ENCODE measurements at regions not wholly inside any gene's neighbourhood (a gene's known extent, or its start where the extent isn't known, plus 50 kb on each side); places are given as distances from the start of the nearest gene placed in this dataset.

DNA sequence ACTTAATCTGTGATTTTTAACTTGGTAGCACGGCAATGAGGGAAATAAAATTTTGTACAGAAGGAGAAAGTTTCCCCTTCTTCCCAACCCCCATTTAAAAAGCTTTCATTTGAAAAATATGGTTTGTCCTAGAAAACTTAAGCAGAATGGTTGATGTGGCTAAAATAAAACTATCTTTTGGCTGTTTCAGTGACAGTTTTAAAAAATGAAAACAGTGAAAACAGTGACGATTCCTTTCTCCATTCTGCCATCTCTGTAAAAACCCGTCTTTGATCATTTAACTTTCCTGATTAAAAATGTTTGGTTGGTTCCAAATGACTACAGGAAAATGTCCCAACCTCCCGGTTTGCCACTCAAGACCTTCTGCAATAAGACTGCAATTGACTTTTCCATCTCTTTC is 160.7 kb downstream of the EBLN2 start:
- no peak overlapping the region for H2BK15ac ChIP-seq (ENCODE audit: low read length)
- no peaks in the 10 kb centered on the region for H3K27me3 ChIP-seq (replicated peaks in 1 of 4; ENCODE audit: control insufficient read depth in 3 of 4, extremely low read depth in 1 of 4, insufficient read depth in 3 of 4, low read length in 3 of 4)
- H3K27ac ChIP-seq (ENCODE audit: low read depth, low read length), result no peak overlapping the region
- H3K23me2 ChIP-seq (ENCODE audit: low read depth, low read length), result no peaks in the 10 kb centered on the region; the same call in 1 of the 2 replicates
- H2BK20ac ChIP-seq (ENCODE audit: low read length), result no peak overlapping the region
- ChIA-PET CTCF (ENCODE audit: partially characterized antibody) (interaction anchor here (1.2 kb wide), 1 partner anchor 30 kb away, joined by 4 read pairs; no protein-coding TSS in a partner anchor), POLR2A (ENCODE audit: partially characterized antibody) (no interaction called here)
- H3K4ac ChIP-seq (replicated peaks; ENCODE audit: insufficient read length, low read depth, low read length), result no peak overlapping the region
- FAIRE-seq, result no peak
- H2AK5ac ChIP-seq (ENCODE audit: low read depth, low read length), result no peak overlapping the region
- no peak overlapping the region for H2BK5ac ChIP-seq (ENCODE audit: low read depth, low read length)
- H3K79me2 ChIP-seq (ENCODE audit: control insufficient read depth in 1 of 2, insufficient read depth in 2 of 2, low read length in 2 of 2), result no peaks in the 10 kb centered on the region
- no peak overlapping the region for H2BK120ac ChIP-seq (replicated peaks; ENCODE audit: low read depth, low read length)
- no peak overlapping the region for H3K4me2 ChIP-seq (ENCODE audit: insufficient read depth in 1 of 2, low read depth in 2 of 2, low read length in 2 of 2)
- H4K20me1 ChIP-seq (replicated peaks in 1 of 2; ENCODE audit: control insufficient read depth in 1 of 2, insufficient read depth in 2 of 2, low read length in 2 of 2), result no peaks in the 10 kb centered on the region
- H3K18ac ChIP-seq (ENCODE audit: extremely low read depth, low read length), result no peak overlapping the region
- H4K5ac ChIP-seq (ENCODE audit: insufficient read length, low read depth, low read length), result no peak overlapping the region
- H3K9ac ChIP-seq (replicated peaks in 1 of 4; ENCODE audit: extremely low read depth in 1 of 4, low read depth in 3 of 4, low read length in 3 of 4), result no peak overlapping the region
- no peak overlapping the region for H3K14ac ChIP-seq (ENCODE audit: insufficient read length)
- no peak overlapping the region for H2BK12ac ChIP-seq (ENCODE audit: low read depth, low read length)
- H3K36me3 ChIP-seq (ENCODE audit: control insufficient read depth in 2 of 4, insufficient read depth in 4 of 4, low read length in 3 of 4), result no peaks in the 10 kb centered on the region
- no peak overlapping the region for H4K91ac ChIP-seq (replicated peaks; ENCODE audit: insufficient read length, low read length)
- H3K9me3 ChIP-seq (ENCODE audit: insufficient read depth in 2 of 2, low read depth in 1 of 2, low read length in 1 of 2), result no peaks in the 10 kb centered on the region
- WGBS, 2 experiments (ENCODE audit: extremely low coverage in 1 of 2, insufficient coverage in 1 of 2, insufficient read length in 1 of 2, insufficient replicate concordance in 2 of 2, low coverage in 1 of 2, low lambda C conversion rate in 2 of 2, missing lambda C conversion rate in 1 of 2), result 91% methylated on average over 4 of the region's 4 CpGs; no CpG with 5 or more reads in 1 of the 2 experiments
- no peak overlapping the region for H4K8ac ChIP-seq (ENCODE audit: extremely low read depth, insufficient read depth, low read length)
- H2AFZ ChIP-seq (ENCODE audit: low read length), result no peak overlapping the region
- H3K23ac ChIP-seq (ENCODE audit: insufficient read length), result no peak overlapping the region
- no peaks in the 10 kb centered on the region for H3K79me1 ChIP-seq (ENCODE audit: low read depth, low read length)
- no peak overlapping the region for H3K4me3 ChIP-seq (ENCODE audit: extremely low read depth in 1 of 4, insufficient read depth in 2 of 4, low read depth in 3 of 4, low read length in 4 of 4)
- H3K56ac ChIP-seq (replicated peaks; ENCODE audit: insufficient read length, low read depth, low read length), result no peak overlapping the region
- no peak for DNase-seq (ENCODE audit: low read depth in 1 of 2, low spot score in 2 of 2)
- H3K4me1 ChIP-seq (replicated peaks in 1 of 4; ENCODE audit: control insufficient read depth in 3 of 4, insufficient read depth in 4 of 4, low read length in 3 of 4), result peaks cover 0 to 6% (median 0%) of the 10 kb centered on the region in 4 experiments; a peak in 1 of 7 replicates
- TF ChIP-seq TEAD4 (IDR thresholded peaks at IDR 0.05; ENCODE audit: low read depth, low read length), result no peak
- no peak for TF ChIP-seq RAD21 (IDR thresholded peaks at IDR 0.05 in 1 of 2, conservative IDR thresholded peaks at IDR 0.05 in 1 of 2; ENCODE audit: low read depth in 2 of 2, low read length in 2 of 2)
- no peak for TF ChIP-seq SRF (IDR thresholded peaks at IDR 0.05; ENCODE audit: low read depth, low read length)
- TF ChIP-seq CTBP2 (IDR thresholded peaks at IDR 0.05; ENCODE audit: borderline replicate concordance, insufficient read depth, insufficient read length, low read length), result no peak
- TF ChIP-seq SUZ12 (IDR thresholded peaks at IDR 0.05; ENCODE audit: low read length), result no peak
- no peak for TF ChIP-seq BACH1 (IDR thresholded peaks at IDR 0.05; ENCODE audit: low read length)
- TF ChIP-seq POLR2AphosphoS5 (IDR thresholded peaks at IDR 0.05; ENCODE audit: low read depth, low read length), result no peak
